Activated T-cell treated with anti-CD3 and anti-CD28 coated beads, Interleukin-2, amount 50 U/mL, for 4 hours (primary cell): ENCODE measurements at regions not wholly inside any gene's neighbourhood (a gene's known extent, or its start where the extent isn't known, plus 50 kb on each side); places are given as distances from the start of the nearest gene placed in this dataset.

ENCODE experiments used
- ATAC-seq, 2 donors: fragments of 200-7000 bp; cut with Tn5 transposase; one replicate each; pipeline ENCODE4 v1.10.0; 2021
- DNase-seq: peaks from one replicate; pipeline ENCODE4 v3.0.0-alpha.2; 2020
- H3K27me3 Mint-ChIP-seq: one replicate; pipeline ENCODE4 v1.8.0; 2021; ENCODE audit warnings: low read depth, mixed read lengths
- H3K36me3 Mint-ChIP-seq: one replicate; pipeline ENCODE4 v1.8.0; 2022; ENCODE audit warnings: mixed read lengths; ENCODE audit not compliant: insufficient read depth
- H3K4me1 Mint-ChIP-seq: one replicate; pipeline ENCODE4 v1.8.0; 2021; ENCODE audit warnings: low read depth, mixed read lengths
- H3K4me3 Mint-ChIP-seq: one replicate; pipeline ENCODE4 v1.8.0; 2021; ENCODE audit warnings: mild to moderate bottlenecking, moderate library complexity, mixed read lengths
- H3K9me3 Mint-ChIP-seq: one replicate; pipeline ENCODE4 v1.8.0; 2021; ENCODE audit warnings: mixed read lengths

GRCh38 chr4:32985256-32985655 lies 2265.1 kb downstream of the PCDH7 start:
- no peak for ATAC-seq
- Mint-ChIP-seq H3K36me3 (no peaks in the 10 kb centered on the region), H3K9me3 (peaks cover 4% of the 10 kb centered on the region)

GRCh38 chr4:32986236-32986635 lies 2266.1 kb downstream of the PCDH7 start:
- Mint-ChIP-seq H3K4me3 (no peak overlapping the region), H3K36me3 (no peaks in the 10 kb centered on the region), H3K9me3 (no peaks in the 10 kb centered on the region), H3K4me1 (no peaks in the 10 kb centered on the region), H3K27me3 (no peaks in the 10 kb centered on the region)
- DNase-seq (no peak), ATAC-seq (no peak)

More at GRCh38 chr4:32985256-32985655, 2265.1 kb downstream of the PCDH7 start:
- Mint-ChIP-seq H3K27me3 (no peaks in the 10 kb centered on the region), H3K4me3 (no peak overlapping the region), H3K4me1 (no peaks in the 10 kb centered on the region)
- no peak for DNase-seq

GRCh38 chr4:32987111-32987510 lies 2266.9 kb downstream of the PCDH7 start:
- no peaks in the 10 kb centered on the region for H3K4me1 Mint-ChIP-seq
- no peaks in the 10 kb centered on the region for H3K36me3 Mint-ChIP-seq
- no peak overlapping the region for H3K4me3 Mint-ChIP-seq
- ATAC-seq: no peak
- no peak for DNase-seq
- no peaks in the 10 kb centered on the region for H3K27me3 Mint-ChIP-seq
- no peaks in the 10 kb centered on the region for H3K9me3 Mint-ChIP-seq

GRCh38 chr4:32988165-32988811 lies 2268.1 kb downstream of the PCDH7 start:
- Mint-ChIP-seq H3K27me3 (no peaks in the 10 kb centered on the region), H3K4me3 (no peak overlapping the region), H3K4me1 (no peaks in the 10 kb centered on the region), H3K9me3 (no peaks in the 10 kb centered on the region), H3K36me3 (no peaks in the 10 kb centered on the region)
- no peak for DNase-seq
- ATAC-seq: no peak

- no peaks in the 10 kb centered on the region for H3K4me1 Mint-ChIP-seq
Observed at GRCh38 chr4:32991663-32992062, 2271.5 kb downstream of the PCDH7 start.

GRCh38 chr4:32994981-32995881 lies 2275.1 kb downstream of the PCDH7 start:
- Mint-ChIP-seq H3K36me3 (no peaks in the 10 kb centered on the region), H3K9me3 (peaks cover 13% of the 10 kb centered on the region), H3K4me1 (no peaks in the 10 kb centered on the region), H3K27me3 (no peaks in the 10 kb centered on the region), H3K4me3 (no peak overlapping the region)
- no peak for DNase-seq
- no peak for ATAC-seq

More at GRCh38 chr4:32991663-32992062, 2271.5 kb downstream of the PCDH7 start:
- Mint-ChIP-seq H3K36me3 (no peaks in the 10 kb centered on the region), H3K4me3 (no peak overlapping the region), H3K9me3 (peaks cover 5% of the 10 kb centered on the region), H3K27me3 (no peaks in the 10 kb centered on the region)
- ATAC-seq (no peak), DNase-seq (no peak)

- ATAC-seq (no peak), DNase-seq (no peak)
- Mint-ChIP-seq H3K4me1 (no peaks in the 10 kb centered on the region), H3K36me3 (no peaks in the 10 kb centered on the region), H3K4me3 (no peak overlapping the region), H3K9me3 (peaks cover 18% of the 10 kb centered on the region), H3K27me3 (no peaks in the 10 kb centered on the region)
Observed at GRCh38 chr4:33013282-33013681, 2293.1 kb downstream of the PCDH7 start.

GRCh38 chr4:33025236-33025635 lies 2305.1 kb downstream of the PCDH7 start:
- no peaks in the 10 kb centered on the region for H3K4me1 Mint-ChIP-seq
- no peaks in the 10 kb centered on the region for H3K27me3 Mint-ChIP-seq
- H3K36me3 Mint-ChIP-seq: no peaks in the 10 kb centered on the region
- H3K4me3 Mint-ChIP-seq: no peak overlapping the region
- DNase-seq: no peak
- no peak for ATAC-seq
- H3K9me3 Mint-ChIP-seq: peaks cover 3% of the 10 kb centered on the region

GRCh38 chr4:33029976-33030375 lies 2309.8 kb downstream of the PCDH7 start:
- no peak overlapping the region for H3K4me3 Mint-ChIP-seq
- H3K4me1 Mint-ChIP-seq: no peaks in the 10 kb centered on the region
- H3K36me3 Mint-ChIP-seq: no peaks in the 10 kb centered on the region
- DNase-seq: no peak
- no peaks in the 10 kb centered on the region for H3K27me3 Mint-ChIP-seq
- H3K9me3 Mint-ChIP-seq: peaks cover 3% of the 10 kb centered on the region
- ATAC-seq: no peak

- H3K4me3 Mint-ChIP-seq: no peak overlapping the region
- no peak for DNase-seq
- H3K9me3 Mint-ChIP-seq: no peaks in the 10 kb centered on the region
- no peaks in the 10 kb centered on the region for H3K36me3 Mint-ChIP-seq
- no peak for ATAC-seq
- H3K4me1 Mint-ChIP-seq: no peaks in the 10 kb centered on the region
- H3K27me3 Mint-ChIP-seq: no peaks in the 10 kb centered on the region
Observed at GRCh38 chr4:33031328-33031727, 2311.2 kb downstream of the PCDH7 start.

GRCh38 chr4:33037464-33037863 lies 2317.3 kb downstream of the PCDH7 start:
- Mint-ChIP-seq H3K27me3 (no peaks in the 10 kb centered on the region), H3K36me3 (no peaks in the 10 kb centered on the region), H3K9me3 (no peaks in the 10 kb centered on the region), H3K4me1 (no peaks in the 10 kb centered on the region), H3K4me3 (no peak overlapping the region)
- ATAC-seq (no peak), DNase-seq (no peak)

- H3K4me3 Mint-ChIP-seq: no peak overlapping the region
- no peaks in the 10 kb centered on the region for H3K4me1 Mint-ChIP-seq
- H3K36me3 Mint-ChIP-seq: no peaks in the 10 kb centered on the region
- H3K27me3 Mint-ChIP-seq: no peaks in the 10 kb centered on the region
- DNase-seq (no peak), ATAC-seq (no peak)
- no peaks in the 10 kb centered on the region for H3K9me3 Mint-ChIP-seq
Observed at GRCh38 chr4:33045334-33045733, 2325.2 kb downstream of the PCDH7 start.

- no peak for ATAC-seq
- Mint-ChIP-seq H3K27me3 (no peaks in the 10 kb centered on the region), H3K9me3 (peaks cover 7% of the 10 kb centered on the region), H3K4me3 (no peak overlapping the region), H3K36me3 (no peaks in the 10 kb centered on the region), H3K4me1 (no peaks in the 10 kb centered on the region)
- DNase-seq: no peak
Observed at GRCh38 chr4:33052241-33052640, 2332.1 kb downstream of the PCDH7 start.

GRCh38 chr4:33054161-33054560 lies 2334.0 kb downstream of the PCDH7 start:
- no peaks in the 10 kb centered on the region for H3K4me1 Mint-ChIP-seq
- no peaks in the 10 kb centered on the region for H3K27me3 Mint-ChIP-seq
- ATAC-seq (no peak), DNase-seq (no peak)
- H3K36me3 Mint-ChIP-seq: no peaks in the 10 kb centered on the region
- peaks cover 13% of the 10 kb centered on the region for H3K9me3 Mint-ChIP-seq
- H3K4me3 Mint-ChIP-seq: no peak overlapping the region

GRCh38 chr4:33054656-33055196 lies 2334.6 kb downstream of the PCDH7 start:
- Mint-ChIP-seq H3K9me3 (peaks cover 13% of the 10 kb centered on the region), H3K27me3 (no peaks in the 10 kb centered on the region), H3K4me1 (no peaks in the 10 kb centered on the region), H3K36me3 (no peaks in the 10 kb centered on the region), H3K4me3 (no peak overlapping the region)
- no peak for DNase-seq
- ATAC-seq: no peak
